Right cardiac atrium (tissue), 5 donors: ENCODE measurements at regions not wholly inside any gene's neighbourhood (a gene's known extent, or its start where the extent isn't known, plus 50 kb on each side); places are given as distances from the start of the nearest gene placed in this dataset.

Experiments used
- ATAC-seq, 2 donors: fragments of 200-7000 bp; cut with Tn5 transposase; one replicate each; pipeline versions ENCODE4 v1.8.0 to v1.9.1; 2020; ENCODE audit warnings: moderate library complexity in 2 of 2, mild to moderate bottlenecking in 1 of 2
- DNase-seq, 3 donors: peaks; one replicate each; pipeline ENCODE4 v3.0.0-alpha.2; 2020
- H3K27ac ChIP-seq: one replicate; pipeline ENCODE4 v1.5.1; 2013; ENCODE audit warnings: mild to moderate bottlenecking, low read length, control low read depth, moderate library complexity
- H3K27me3 ChIP-seq: one replicate; pipeline ENCODE4 v1.6.1; 2013; ENCODE audit not compliant: control insufficient read depth, insufficient read depth
- H3K4me1 ChIP-seq: one replicate; pipeline ENCODE4 v1.6.1; 2013; ENCODE audit warnings: low read length; ENCODE audit not compliant: control insufficient read depth, insufficient read depth
- H3K4me3 ChIP-seq: one replicate; pipeline ENCODE4 v1.5.1; 2013; ENCODE audit warnings: low read length, control low read depth
- H3K9me3 ChIP-seq: one replicate; pipeline ENCODE4 v1.6.1; 2013; ENCODE audit warnings: low read length; ENCODE audit not compliant: control insufficient read depth
- WGBS: extraction: QIAGEN DNeasy Blood & Tissue Kit; methylation state at CpG from one replicate; pipeline ENCODE4 v1.1.7; 2013; 5-methylcytosine and 5-hydroxymethylcytosine counted together
- intact Hi-C, 4 donors: fragments of 100-400 bp; cut with DNase I; formaldehyde crosslinking; loops; one replicate each; pipeline versions ENCODE4 v1.11.0 to v1.14.0; 2022 to 2023
- donor health status: healthy with polysubstance abuse.
- donor health status: DM: no; HTN: yes; CAD: no.
- donor health status: DM: no; HTN: no; CAD: no.
- donor health status: DM: no; HTN: yes; CAD: no; lungs with severe emphysema.
- donor health status: DM: yes; HTN: yes; CAD: no.

GRCh38 chr14:38973083-38973700, 129.8 kb downstream of the SEC23A start:
- ATAC-seq (no peak), DNase-seq (no peak)
- H3K9me3 ChIP-seq: no peaks in the 10 kb centered on the region
- WGBS: 85% methylated on average over 2 of the region's 2 CpGs
- H3K27ac ChIP-seq: no peak overlapping the region
- H3K27me3 ChIP-seq: no peaks in the 10 kb centered on the region
- H3K4me3 ChIP-seq: no peak overlapping the region
- H3K4me1 ChIP-seq: no peaks in the 10 kb centered on the region
- intact Hi-C loops: no loop called here

GRCh38 chr14:38972511-38972910, 130.5 kb downstream of the SEC23A start:
- WGBS: 94% methylated on average over 3 of the region's 3 CpGs
- H3K27ac ChIP-seq: no peak overlapping the region

GRCh38 chr14:38971258-38971921, 131.6 kb downstream of the SEC23A start:
- no peaks in the 10 kb centered on the region for H3K4me1 ChIP-seq

More at GRCh38 chr14:38972511-38972910, 130.5 kb downstream of the SEC23A start:
- H3K27me3 ChIP-seq: no peaks in the 10 kb centered on the region
- intact Hi-C loops: no loop called here
- ATAC-seq (no peak), DNase-seq (no peak)
- H3K9me3 ChIP-seq: no peaks in the 10 kb centered on the region
- H3K4me1 ChIP-seq: no peaks in the 10 kb centered on the region
- H3K4me3 ChIP-seq: no peak overlapping the region

GRCh38 chr14:38964630-38965029, 138.4 kb downstream of the SEC23A start:
- H3K4me3 ChIP-seq: no peak overlapping the region
- ATAC-seq (no peak), DNase-seq (no peak)
- intact Hi-C loops: no loop called here
- no peak overlapping the region for H3K27ac ChIP-seq
- H3K9me3 ChIP-seq: no peaks in the 10 kb centered on the region
- H3K27me3 ChIP-seq: no peaks in the 10 kb centered on the region
- H3K4me1 ChIP-seq: no peaks in the 10 kb centered on the region

More at GRCh38 chr14:38971258-38971921, 131.6 kb downstream of the SEC23A start:
- no peak for ATAC-seq
- no peak for DNase-seq
- Histone ChIP-seq H3K4me3 (no peak overlapping the region), H3K9me3 (no peaks in the 10 kb centered on the region), H3K27me3 (no peaks in the 10 kb centered on the region), H3K27ac (no peak overlapping the region)
- intact Hi-C loops: no loop called here
- 90% methylated on average over 9 of the region's 9 CpGs for WGBS

GRCh38 chr14:38960946-38961531, 142.0 kb downstream of the SEC23A start:
- DNase-seq: no peak
- Histone ChIP-seq H3K27me3 (no peaks in the 10 kb centered on the region), H3K27ac (no peak overlapping the region), H3K4me3 (no peak overlapping the region), H3K4me1 (no peaks in the 10 kb centered on the region), H3K9me3 (no peaks in the 10 kb centered on the region)
- 69% methylated on average over 1 of the region's 1 CpG for WGBS
- intact Hi-C loops: no loop called here
- ATAC-seq: no peak

GRCh38 chr14:38959021-38959420, 144.0 kb downstream of the SEC23A start:
- intact Hi-C loops: no loop called here
- H3K27me3 ChIP-seq: no peaks in the 10 kb centered on the region
- H3K9me3 ChIP-seq: no peaks in the 10 kb centered on the region
- no peak overlapping the region for H3K27ac ChIP-seq
- no peak overlapping the region for H3K4me3 ChIP-seq
- DNase-seq (no peak), ATAC-seq (no peak)
- H3K4me1 ChIP-seq: no peaks in the 10 kb centered on the region
- WGBS: 81% methylated on average over 3 of the region's 3 CpGs

- WGBS: 86% methylated on average over 3 of the region's 3 CpGs
- H3K4me1 ChIP-seq: no peaks in the 10 kb centered on the region
- DNase-seq: no peak
- no peak for ATAC-seq
- intact Hi-C loops: no loop called here
- H3K9me3 ChIP-seq: no peaks in the 10 kb centered on the region
- H3K4me3 ChIP-seq: no peak overlapping the region
- H3K27ac ChIP-seq: no peak overlapping the region
- H3K27me3 ChIP-seq: no peaks in the 10 kb centered on the region
These were observed 144.4 kb downstream of the SEC23A start for GRCh38 chr14:38958589-38958988.

GRCh38 chr14:38951451-38951850, 151.6 kb downstream of the SEC23A start:
- 33% methylated on average over 1 of the region's 1 CpG for WGBS
- Histone ChIP-seq H3K27me3 (no peaks in the 10 kb centered on the region), H3K4me1 (no peaks in the 10 kb centered on the region), H3K27ac (no peak overlapping the region), H3K4me3 (no peak overlapping the region), H3K9me3 (no peaks in the 10 kb centered on the region)
- no peak for DNase-seq
- ATAC-seq: no peak
- intact Hi-C loops: no loop called here

- Histone ChIP-seq H3K27me3 (no peaks in the 10 kb centered on the region), H3K4me1 (no peaks in the 10 kb centered on the region), H3K27ac (no peak overlapping the region), H3K4me3 (no peak overlapping the region), H3K9me3 (no peaks in the 10 kb centered on the region)
- ATAC-seq (no peak), DNase-seq (no peak)
- WGBS: 75% methylated on average over 4 of the region's 4 CpGs
- intact Hi-C loops: no loop called here
These were observed 152.4 kb downstream of the SEC23A start for GRCh38 chr14:38950676-38951075.

GRCh38 chr14:38948576-38948975, 154.5 kb downstream of the SEC23A start:
- H3K9me3 ChIP-seq: no peaks in the 10 kb centered on the region
- no peak overlapping the region for H3K4me3 ChIP-seq
- intact Hi-C loops: no loop called here
- no peaks in the 10 kb centered on the region for H3K27me3 ChIP-seq
- peaks cover 1% of the 10 kb centered on the region for H3K4me1 ChIP-seq
- WGBS: 87% methylated on average over 6 of the region's 6 CpGs
- ATAC-seq: no peak
- H3K27ac ChIP-seq: no peak overlapping the region
- DNase-seq: no peak

- 56% methylated on average over 1 of the region's 1 CpG for WGBS
- peaks cover 1% of the 10 kb centered on the region for H3K4me1 ChIP-seq
These were observed 154.9 kb downstream of the SEC23A start for GRCh38 chr14:38948171-38948570.

More at GRCh38 chr14:38948171-38948570, 154.9 kb downstream of the SEC23A start:
- ATAC-seq (no peak), DNase-seq (no peak)
- intact Hi-C loops: no loop called here
- no peaks in the 10 kb centered on the region for H3K9me3 ChIP-seq
- H3K27ac ChIP-seq: no peak overlapping the region
- no peak overlapping the region for H3K4me3 ChIP-seq
- no peaks in the 10 kb centered on the region for H3K27me3 ChIP-seq
